ENCODE measurements at regions not wholly inside any gene's neighbourhood (a gene's known extent, or its start where the extent isn't known, plus 50 kb on each side); places are given as distances from the start of the nearest gene placed in this dataset.

- no peak for DNase-seq
Observed at GRCh38 chr11:80163441-80163840, 722.6 kb upstream of the TENM4 start.

- no peak for DNase-seq
Observed at GRCh38 chr11:80163011-80163410, 722.2 kb upstream of the TENM4 start.

- DNase-seq: no peak
Observed at GRCh38 chr11:80162387-80162786, 721.6 kb upstream of the TENM4 start.

DNA sequence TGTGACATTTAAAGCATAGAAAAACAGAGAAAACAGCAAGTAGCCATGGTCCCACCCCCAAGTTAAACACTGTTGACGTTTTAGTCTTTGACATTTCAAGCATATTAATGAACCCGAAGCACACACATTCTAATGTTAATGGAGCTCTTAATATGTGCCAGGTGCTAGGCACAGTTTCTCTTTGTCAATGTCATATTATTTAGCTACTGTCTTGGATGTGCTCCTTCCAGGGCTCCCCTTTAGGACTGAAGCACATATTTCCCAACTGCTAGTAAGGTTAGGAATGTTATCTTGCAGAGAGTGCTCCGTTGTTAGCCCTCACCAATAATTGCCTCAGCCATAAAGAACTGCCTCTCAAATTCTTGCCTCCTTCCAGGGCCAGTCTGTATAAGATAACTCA is 716.6 kb upstream of the TENM4 start:
- DNase-seq: no peak

GRCh38 chr11:80156062-80156461 is 715.2 kb upstream of the TENM4 start:
- DNase-seq: no peak

DNA sequence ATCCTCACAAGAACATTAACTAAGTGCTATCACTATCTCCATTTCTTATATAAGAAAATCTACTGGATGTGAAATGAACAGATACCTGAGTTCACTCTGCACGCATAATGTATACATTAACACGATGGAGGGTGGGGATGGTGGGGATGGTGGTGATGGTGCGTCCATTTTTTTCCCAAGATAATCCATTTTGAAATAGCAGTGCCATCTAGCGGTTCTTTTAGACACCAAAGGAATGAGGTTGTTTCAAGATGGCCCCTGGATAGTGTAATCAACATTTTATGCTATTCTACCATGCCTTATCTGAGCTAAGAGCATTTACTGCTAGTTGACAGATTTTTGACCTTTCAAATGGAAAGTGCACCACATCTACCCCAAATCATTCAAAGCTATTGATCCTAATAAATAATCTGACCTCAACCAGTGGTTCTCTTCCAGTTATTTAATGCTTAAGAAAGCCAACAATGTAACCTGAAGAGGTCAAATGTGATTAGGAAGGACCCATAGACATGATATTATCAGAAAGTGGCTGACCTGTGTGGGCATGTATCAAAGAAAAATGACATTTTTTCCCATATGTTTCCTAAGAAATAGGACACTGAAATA is 714.7 kb upstream of the TENM4 start:
- DNase-seq: no peak

DNA sequence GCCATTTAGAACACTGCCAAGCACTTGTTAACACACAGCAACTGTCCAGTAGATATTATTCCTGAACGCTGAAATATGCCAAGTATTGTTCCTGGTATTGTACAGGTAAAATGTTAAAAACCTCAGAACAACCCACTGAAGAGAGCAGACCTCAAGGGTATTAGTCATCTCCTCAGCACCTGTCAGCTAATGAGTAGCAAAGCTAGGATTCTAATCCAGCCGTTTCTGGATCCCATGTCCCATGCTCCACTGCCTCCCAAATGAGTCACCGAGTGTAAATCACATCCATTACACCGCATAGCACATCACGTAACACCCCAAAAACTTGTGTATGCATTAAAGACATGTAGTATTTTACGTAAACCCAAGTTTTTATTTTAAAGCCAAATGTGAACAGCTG is 705.4 kb upstream of the TENM4 start:
- no peak for DNase-seq

- DNase-seq: no peak
Observed at GRCh38 chr11:80144897-80145594, 704.2 kb upstream of the TENM4 start.

GRCh38 chr11:80136991-80137390 is 696.2 kb upstream of the TENM4 start:
- no peak for DNase-seq

DNA sequence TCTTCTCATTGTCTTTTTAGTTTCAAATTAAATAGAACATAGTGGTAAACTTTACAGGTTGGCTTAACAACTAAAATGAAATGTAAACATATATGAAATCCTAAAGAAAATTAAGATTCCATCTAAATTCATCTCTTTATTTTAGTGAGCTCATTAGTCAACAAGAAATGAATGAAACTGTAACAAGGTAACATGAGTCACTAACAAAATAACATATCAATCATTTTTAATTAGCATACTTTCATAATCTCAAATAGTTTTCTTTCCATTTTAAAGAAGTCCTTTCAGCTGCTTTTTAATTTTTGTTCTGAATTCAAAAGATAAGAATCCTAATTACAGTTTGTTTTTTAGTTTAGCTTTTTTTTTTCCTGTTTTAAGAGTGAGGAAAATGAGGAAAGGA is 688.6 kb upstream of the TENM4 start:
- no peak for DNase-seq

DNA sequence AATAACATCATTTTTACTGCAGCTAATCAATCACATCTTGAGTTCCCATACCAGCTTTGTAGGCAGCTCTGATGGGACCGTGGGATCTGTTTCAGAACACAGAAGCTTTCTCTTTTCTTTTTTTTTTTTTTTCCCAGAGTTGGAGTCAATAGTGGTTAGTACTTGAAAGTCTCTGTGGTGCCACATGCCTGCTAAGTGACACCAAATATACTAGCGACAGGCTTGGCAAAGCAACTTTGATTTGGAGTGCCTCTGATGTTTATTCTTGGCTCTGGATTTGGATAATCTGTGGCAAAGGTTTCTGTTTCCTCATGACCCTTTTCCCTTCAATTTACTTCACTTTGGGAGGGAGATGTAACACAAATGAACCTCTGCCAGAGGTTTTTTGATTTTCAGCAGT is 681.4 kb upstream of the TENM4 start:
- DNase-seq: no peak

GRCh38 chr11:80118073-80118472 is 677.2 kb upstream of the TENM4 start:
- DNase-seq: no peak

DNA sequence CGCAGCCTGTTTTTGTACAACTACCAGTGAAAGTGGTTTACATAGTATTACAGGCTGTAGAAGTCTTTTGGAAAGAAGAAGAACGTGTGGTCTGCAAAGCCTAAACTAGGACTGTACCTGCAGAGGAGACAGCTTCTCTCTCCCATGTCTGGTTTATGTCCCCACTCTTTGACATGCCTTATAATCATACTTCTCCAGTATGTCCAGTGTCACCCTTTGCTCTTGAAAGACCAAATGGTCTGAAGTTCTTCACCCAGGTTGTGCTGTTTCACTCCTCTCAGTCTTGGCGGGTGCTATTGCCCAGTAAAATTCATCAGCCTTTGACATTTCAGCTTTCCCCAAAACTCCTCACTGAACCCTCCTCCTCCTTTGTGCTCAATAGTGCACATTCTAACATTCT is 676.0 kb upstream of the TENM4 start:
- no peak for DNase-seq

DNA sequence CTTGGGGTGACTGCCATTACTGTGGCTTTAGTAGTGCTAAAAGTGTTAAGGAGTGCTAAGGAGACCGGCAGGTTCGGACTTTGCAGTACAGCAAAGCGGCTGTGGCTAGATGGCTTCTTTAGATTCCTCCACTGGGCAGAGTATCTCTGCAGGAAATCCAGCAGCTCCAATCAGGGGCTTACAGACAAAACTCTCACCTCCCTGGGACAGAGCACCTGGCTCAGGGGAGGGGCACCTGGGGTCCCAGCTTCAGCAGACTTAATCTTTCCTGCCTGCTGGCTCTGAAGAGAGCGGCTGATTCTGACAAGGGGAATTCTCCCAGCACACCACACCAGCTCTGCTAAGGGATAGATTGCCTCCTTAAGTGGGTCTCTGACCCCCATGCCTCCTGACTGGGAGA is 668.8 kb upstream of the TENM4 start:
- DNase-seq: no peak

DNA sequence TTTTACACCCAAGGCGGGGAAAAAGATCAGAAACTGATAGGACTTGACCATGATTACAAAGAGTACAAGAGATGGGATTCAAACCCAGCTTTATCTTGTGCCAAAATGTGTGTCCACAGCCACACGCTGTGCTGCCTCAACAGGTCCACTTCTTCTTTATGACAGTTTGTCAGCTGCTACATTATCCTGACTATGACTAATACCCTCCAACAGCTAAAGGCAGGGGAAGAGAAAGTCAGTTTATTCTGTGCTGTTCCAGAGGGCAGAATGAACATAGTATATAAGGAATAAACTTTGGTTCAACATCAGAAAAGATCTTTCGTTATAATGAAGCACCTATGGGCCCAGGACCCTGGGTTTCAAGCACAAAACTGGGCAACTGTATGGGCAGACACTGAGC is 668.2 kb upstream of the TENM4 start:
- no peak for DNase-seq

GRCh38 chr11:80107415-80107814 is 666.6 kb upstream of the TENM4 start:
- DNase-seq: no peak

DNA sequence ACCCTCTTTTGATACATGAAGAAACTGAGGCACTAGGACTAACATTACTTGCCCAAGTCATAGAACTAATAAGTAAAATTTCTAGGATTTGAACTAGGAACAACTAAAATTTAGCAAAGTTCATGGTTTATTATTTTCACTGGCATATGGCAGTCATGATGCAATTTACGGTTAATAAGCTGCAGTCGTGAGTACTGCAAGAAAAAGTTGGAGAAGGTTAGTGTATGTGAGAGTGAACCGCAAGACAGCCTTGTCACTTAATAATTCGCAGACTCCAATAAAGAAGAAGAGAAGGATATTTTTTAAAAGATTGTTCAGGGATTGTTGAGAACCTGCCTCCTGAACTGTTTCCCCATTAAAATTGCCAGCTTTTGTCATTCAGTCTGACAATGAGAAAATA is 663.4 kb upstream of the TENM4 start:
- DNase-seq: no peak

DNA sequence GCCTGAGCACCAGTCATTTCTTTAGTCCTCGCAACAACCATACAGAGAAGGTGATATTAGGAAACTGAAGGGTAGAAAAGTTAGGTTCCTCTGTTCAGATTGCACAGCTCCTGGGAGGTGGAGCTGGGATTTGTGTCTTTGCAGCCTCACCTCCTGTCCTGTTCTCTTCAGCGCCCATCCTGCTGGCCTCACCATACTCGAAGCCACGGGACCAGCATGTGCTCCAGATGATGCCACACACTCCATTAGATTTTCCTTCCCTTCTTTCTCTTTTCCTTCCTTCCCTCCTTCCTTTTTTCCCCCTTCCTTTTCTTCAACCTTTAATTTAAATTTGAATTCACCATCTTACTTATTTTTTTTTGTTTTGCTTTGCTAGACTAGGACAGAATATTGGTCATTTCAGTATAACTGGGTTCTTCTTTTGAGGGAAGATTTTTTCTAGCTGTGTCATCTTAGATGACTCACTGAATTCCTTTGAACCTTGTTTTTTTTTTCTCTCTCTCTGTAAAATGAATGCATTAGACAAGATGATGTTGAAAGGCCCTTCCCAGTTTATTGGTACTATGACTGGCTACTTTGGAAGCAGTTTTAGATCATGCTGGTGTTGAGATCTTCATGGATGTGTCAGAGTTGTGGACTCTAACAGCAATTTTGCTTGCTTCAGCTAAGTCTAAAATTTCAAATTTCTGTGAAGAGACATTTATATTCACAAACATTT is 662.5 kb upstream of the TENM4 start:
- no peak for DNase-seq

DNA sequence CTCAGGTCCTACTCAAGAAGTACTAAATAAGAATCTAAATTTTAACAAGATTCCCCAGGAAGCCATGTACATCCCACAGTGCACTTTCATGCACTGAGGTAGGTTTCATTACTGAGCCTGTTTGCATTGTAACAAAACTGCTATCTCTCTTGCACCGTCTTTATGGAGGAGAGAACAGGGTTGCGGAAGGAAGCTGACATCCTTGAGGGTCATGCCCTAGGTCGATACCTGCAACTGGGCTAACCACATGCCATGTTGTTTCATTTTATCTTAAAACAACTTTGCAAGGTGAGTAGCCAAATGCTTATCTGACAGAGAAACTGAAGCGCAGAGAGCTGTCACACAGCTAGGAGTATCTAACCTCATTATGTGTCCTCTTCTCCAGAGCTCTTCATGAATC is 656.3 kb upstream of the TENM4 start:
- DNase-seq: no peak

GRCh38 chr11:80096736-80097135 is 655.9 kb upstream of the TENM4 start:
- DNase-seq: no peak

DNA sequence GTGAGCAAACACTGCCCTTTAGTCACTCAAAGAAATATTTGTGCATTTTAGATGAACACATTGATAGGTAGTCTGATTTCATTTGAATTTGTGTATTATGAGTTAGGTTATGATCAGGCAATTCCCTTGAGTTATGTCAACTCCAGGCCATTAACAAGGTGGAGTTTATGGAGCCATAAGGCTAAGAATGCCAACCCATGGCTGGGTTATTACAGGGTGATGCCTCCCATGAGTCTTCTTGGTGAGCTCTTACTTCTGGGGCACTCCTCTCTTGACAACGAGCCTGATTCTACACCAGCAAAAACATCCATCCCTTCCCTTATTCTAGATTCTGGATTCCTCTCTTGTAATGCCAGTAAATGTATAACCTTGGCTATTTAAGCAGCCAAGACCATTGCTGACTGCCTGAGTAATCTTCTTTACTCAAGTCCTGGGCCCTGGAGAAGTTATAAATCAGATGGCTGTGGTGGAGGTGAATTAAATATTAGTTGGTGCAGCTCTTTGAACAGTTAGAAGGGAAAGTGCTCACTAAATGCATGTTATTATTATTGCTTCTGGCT is 645.7 kb upstream of the TENM4 start:
- no peak for DNase-seq

- DNase-seq: no peak
Observed at GRCh38 chr11:80085563-80085962, 644.7 kb upstream of the TENM4 start.

DNA sequence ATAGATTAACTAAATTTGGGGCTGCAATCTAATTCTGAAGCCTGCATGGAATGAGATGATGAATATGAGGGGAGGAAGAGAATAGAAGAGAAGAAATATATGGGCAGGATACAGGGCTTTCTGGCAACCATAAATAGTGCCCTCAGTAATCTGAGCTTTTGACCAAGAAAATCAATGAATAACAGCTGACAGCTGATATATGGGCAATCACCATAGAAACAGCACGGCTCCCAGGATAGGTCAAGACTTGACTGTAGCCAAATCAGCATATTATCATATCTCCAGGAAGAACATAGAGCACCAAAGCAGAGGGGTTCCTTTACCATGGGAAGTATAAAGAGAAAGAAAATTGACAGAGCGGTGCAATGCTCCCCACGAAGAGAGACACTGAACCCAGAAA is 643.8 kb upstream of the TENM4 start:
- no peak for DNase-seq

- DNase-seq: no peak
Observed at GRCh38 chr11:80083531-80083951, 642.7 kb upstream of the TENM4 start.
